ENCODE measurements at regions not wholly inside any gene's neighbourhood (a gene's known extent, or its start where the extent isn't known, plus 50 kb on each side); places are given as distances from the start of the nearest gene placed in this dataset.

DNA sequence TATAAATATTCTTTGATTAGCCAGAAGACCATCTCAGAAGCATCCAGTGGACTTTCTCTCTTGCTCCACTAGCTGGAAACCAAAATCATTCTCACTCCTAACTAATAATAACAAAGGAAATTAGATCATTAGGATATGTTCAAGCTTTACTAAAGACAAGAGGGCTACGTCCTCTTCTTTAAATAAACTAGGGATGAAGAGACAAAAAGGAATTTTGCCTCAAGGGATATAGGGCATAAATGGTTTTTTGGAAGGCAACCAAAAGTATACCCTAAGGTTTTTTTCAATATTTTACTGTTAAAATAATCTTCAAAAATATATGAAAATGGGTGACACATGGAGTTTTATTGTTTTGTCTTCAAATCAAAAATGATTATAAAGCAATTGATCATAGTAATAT is 745.8 kb downstream of the MRPL39 start:
- DNase-seq = no peak

DNA sequence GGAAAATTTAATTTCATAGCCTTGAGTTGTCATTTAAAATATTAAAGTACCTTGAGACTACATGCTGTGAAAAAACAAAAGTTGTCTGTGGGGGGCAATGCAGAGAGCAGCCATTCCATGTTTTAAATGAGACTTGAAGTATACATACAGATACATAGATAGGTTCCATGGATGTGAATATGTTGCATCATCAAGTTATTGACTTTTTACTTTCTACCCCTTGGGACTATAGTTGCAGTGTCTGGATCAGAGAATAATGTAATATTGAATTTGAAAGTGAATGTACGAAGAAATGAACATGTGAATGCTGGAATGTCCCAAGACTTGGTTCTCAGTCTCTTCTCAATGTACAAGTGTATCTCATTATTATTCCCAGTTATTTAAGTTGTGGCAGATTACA is 751.0 kb downstream of the MRPL39 start:
- DNase-seq = no peak

DNA sequence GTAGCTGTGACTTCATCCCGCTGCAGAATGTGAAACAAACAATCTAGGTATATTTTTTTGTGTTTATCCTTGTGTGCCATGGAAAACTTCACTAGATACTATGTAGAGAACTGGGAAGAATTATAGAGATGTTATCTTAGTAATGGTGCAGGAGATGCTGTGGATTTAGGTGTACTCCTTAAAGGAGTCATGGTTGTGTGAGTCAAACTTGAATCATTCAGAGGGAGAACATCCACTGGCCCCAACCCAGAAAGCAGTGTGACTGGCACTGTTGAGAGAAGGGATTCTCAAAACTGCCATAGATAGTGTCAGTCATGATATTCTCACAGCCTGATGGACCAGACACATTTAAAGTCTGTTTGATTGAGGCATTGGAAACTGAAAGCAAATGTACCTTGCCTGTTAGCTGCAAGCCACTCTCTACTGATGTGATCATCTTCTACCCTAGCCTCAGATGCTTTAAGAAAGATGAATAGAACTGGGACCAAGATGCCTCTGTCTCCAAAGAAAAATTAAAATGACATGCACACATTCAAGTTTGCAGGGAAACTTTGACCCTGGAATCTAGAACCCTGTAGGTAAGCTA is 754.6 kb downstream of the MRPL39 start:
- no peak for DNase-seq

DNA sequence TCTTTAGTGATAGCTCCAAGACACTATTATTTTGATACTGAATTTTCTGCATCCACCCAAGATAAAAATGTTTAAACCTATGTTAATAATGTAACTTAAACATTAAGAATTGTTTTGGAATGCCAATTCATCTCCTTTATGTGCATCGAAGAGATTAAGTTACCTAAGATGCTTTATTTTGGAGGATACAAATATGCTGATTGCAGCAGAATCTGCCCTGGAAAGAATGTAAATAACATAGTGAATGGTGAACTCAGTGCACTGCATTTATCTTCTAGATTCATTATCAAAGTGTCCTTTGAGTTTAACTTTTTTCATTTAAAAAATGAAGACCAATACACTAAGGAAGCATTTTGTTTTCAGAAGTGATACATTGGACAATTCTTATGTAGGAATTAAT is 757.2 kb downstream of the MRPL39 start:
- no peak for DNase-seq

DNA sequence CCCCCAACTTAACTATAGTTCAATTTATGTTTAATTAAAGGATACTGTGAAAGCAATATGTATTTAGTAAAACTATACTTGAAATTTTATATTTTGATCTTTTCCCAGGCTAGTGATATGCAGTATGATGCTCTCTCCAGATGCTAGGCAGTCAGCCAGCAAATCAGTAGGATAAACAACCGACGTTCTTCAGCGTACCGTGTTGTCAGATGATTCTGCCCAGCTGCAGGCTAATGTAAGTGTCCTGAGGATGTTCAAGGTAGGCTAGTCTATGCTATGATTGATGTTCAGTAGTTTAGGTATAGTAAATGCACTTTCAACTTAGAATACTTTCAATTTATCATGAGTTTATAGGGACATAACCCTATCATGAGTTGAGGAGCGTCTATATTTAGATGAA is 762.6 kb downstream of the MRPL39 start:
- no peak for DNase-seq

DNA sequence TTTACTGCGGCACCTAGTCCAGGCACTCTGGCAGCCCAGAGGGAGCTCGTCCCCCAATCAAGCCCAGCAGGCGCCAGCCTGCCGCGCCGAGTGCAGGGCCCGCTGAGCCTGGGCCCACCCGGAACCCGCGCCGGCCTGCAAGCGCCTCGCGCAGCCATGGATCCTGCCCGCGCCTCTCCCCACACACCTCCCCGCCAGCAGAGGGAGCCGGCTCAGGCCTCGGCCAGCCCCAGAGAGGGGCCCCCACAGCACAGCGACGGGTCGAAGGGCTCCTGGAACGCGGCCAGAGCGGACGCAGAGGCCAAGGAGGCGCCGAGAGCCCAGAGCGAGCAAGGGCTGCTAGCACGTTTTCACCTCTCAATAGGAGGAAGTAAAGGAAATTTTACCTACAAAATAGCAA is 767.0 kb downstream of the MRPL39 start:
- no peak for DNase-seq

DNA sequence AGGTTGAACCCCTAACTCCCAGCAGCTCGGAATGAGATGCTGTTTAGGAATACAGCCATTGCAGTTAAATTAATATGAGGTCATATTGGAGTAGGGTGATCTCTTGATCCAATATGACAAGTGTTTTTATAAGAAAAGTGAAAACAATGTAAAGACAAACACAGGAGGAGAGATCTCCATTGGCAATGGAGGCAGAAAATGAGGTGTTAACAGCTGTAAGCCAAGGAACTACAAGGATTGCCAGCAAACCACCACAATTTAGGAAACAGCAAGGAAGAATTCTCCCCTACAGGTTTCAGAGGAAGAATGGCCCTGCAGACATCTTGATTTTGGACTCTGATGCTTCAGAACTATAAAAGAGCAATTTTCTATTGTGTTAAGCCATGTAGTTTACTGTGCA is 774.3 kb downstream of the MRPL39 start:
- no peak for DNase-seq

DNA sequence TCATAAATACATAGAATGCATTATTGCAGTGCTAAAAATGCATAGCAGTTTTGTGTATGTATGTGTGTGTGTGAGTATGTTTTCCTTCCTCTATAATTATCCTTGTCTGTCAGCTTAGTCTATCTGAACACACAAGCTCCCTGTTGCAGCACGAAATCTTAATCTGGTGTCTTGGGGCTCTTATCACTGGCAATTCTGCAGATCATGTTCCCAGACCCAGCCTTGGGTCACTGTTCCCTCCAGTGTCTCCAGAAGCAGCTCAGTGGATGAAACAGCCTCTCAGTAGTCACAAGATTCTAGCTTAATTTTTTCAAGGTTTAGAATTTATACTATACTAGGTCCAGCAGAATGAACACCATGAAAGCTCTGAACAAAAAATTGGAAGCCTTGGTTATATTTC is 777.9 kb downstream of the MRPL39 start:
- DNase-seq = no peak

DNA sequence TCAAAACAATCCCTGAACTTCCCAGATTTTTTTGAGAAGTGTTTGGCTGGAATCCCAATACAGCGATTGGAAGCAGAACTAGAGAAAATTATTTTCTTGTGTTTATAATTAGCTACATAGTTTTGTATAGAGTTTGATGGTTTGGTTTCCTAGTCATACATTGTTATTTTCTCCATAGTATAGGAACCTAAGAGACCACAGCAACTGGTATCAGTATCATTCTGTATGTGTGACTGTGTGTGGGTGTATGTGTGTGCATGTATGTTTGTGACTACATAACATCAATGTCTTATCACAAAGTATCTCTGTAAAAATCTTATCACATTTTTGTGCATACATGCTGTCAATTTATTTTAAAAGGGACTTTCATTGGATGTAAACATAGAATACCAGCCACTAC is 780.5 kb downstream of the MRPL39 start:
- no peak for DNase-seq

DNA sequence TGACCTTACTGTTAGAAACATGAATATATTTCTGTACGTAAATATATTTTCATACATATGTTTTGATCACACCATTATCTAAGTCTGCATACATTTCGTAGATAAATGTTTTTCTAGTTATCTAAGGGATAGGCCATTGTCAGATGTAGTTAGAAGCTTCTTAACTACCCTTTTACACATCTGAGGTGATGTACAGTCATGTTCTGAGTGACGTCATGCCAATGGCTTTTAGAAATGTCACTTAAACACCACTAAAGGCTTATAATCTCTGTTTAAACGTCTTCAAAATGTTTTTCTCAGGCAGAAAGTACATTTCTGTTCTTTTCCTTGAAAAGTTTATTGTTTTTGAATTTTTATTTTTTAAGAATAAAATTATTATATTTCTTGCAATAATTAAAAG is 781.9 kb downstream of the MRPL39 start:
- DNase-seq = no peak

DNA sequence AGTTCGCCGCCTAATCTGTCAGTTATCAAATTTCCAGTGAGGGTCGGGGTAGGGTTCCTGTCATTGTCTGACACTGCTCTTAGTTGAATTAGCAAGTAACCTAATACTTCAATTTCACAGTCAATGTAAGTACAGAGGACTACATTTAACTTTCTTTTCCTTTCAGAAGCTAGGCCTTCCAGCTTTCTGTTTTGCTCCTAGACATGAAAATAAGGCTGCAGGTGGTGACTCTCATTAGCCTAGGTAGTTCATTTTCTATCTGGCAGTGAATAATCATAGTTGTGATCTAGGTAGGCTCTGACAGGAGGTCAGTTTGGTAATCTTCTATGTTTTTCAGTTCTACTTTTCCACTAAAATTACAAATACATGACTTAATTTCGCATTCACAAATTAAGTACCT is 783.1 kb downstream of the MRPL39 start:
- no peak for DNase-seq

DNA sequence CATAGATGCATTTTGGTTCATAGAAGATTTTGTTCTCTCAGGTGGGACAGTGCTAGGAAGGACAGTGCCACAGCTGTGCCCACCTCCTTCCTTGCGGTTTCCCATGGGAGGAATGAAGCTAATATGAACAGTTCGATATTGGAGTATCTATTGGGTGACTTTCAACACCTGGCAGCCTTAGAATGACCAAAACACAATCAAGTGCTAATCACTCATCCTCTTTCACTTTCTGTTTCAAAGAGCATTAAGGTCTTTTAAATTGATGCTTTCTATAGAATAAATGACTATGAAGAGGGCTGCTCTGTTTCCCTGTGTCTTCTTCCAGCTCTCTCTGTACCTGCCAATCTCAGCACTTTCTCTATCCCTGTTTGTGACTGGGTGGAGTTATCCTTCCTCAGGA is 784.0 kb downstream of the MRPL39 start:
- no peak for DNase-seq

DNA sequence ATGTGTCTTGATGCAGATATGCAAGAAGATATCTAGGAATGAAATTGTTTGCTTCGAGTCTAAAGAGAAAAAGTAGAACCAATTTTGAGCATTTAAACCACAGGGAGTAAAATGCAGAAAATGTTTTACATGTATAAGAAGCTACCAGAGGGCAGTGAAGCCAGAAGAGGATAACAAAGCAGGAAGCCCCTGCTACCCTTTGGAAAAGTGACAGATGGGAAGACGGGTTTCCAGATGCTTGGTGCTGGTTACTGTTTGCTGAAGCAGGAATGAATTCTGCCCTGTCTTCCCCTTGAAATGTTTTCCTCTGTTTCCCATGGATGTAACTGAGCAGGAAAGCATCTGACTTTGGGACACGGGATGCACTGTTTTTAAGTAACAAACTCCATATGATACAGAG is 822.2 kb downstream of the MRPL39 start:
- DNase-seq = no peak

DNA sequence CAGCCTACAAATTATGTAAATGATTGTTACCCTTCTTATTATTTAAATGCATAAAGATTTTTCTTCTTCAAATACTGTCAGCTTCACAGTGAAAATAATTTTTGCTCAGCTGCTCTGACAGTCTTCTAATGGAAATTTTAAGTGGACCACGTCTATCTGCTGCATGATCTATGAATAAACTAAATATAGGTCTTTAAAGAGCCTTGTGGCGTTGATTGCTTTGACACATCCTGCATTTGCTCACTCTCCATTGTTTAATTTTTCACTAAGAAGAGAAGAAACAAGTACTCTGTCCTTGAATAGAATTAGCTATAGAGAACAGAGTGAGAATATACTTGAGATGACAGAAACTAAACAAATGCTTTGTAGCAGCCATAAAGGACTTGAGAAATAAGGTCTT is 826.1 kb downstream of the MRPL39 start:
- no peak for DNase-seq

DNA sequence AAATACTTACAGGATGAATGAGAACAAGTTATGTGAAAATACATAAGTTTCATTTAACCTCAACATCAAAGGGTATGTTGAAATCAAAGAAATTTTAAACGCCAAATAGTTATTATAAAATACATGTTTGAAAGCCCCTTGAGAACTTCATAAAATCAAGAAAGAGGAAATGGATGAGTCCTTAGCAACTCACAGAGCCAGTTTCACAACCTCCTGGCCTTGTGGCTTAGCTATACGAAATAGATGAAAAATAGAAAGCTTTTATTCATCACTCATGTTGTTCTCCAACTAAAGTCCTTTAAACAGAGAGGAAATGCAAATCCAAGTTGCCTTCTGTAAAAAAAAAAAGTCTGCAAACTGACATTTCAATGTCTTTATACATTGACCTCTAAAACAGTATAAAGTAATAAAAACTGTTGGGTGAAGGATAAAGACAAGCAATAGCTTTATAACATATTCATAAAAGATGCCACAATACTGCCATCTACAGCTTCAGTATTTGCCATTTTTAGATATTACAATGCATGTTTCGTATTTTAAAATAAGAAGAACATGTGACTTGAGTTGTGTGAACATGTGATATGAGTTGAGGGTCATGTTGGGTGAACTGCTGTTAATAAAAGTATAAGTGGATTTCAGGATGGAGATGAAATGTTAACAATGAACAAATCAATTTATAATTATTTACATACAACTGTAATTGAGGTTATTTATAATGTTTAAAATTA is 847.8 kb downstream of the MRPL39 start:
- DNase-seq = no peak

DNA sequence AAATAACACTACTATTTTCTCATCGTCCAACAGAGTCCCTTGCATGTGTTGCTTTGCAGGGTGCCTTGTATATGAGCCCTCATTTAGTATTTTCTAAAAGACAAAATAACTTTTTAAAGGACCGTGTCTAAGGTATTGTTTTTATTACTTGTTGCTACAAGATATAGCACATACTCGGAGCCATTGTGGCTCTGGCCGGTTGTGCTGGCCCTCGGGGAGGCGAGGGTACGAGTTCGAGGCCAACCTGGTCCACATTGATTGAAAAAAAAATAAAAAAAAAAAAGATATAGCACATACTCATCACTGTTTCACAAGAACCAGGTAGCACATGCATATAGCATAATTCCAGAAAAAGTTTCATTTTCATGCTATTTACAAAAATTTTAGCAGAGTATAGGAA is 869.2 kb downstream of the MRPL39 start:
- DNase-seq = no peak

DNA sequence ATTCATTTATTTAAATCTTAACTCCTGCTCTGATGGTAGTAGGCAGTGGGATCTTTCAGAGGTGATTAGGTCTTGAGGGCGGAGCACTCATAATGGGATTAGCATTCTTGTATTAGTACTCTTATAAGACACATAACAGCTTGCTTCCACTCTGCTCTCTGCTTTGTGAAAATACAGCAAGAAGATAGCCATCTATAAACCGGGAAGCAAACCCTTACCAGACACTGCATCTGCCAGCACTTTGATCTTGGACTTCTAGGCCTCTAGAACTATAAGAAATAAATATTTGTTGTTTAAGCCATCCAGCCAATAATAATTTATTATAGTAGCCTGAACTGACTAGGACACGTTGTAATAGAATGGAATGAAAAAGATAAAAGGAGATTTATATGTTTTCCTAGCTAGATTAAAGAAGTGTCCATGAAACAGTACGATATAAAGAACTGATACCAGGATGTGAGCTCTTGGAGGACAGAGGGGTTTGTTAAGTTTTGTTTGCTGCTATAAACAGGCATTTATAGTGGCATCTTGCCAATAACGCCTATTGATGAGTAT is 869.9 kb downstream of the MRPL39 start:
- DNase-seq = no peak

DNA sequence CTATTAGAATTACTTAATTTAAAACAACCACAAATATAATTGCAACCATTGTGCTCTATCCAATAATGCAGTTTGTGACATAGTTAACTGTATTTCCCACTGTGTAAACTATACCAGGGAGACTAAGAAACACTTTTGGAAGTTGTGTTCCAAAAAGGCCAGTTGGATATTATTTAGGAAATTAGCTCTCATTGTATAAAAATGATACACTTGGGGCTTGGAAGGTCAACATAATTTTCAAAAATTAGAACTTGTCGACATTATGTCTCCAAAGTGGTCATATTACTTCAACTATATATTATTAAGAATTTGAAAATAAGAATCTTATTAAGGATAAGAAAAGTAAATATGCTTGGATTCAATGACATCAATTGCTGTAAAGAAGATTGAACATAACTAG is 876.6 kb downstream of the MRPL39 start:
- no peak for DNase-seq

DNA sequence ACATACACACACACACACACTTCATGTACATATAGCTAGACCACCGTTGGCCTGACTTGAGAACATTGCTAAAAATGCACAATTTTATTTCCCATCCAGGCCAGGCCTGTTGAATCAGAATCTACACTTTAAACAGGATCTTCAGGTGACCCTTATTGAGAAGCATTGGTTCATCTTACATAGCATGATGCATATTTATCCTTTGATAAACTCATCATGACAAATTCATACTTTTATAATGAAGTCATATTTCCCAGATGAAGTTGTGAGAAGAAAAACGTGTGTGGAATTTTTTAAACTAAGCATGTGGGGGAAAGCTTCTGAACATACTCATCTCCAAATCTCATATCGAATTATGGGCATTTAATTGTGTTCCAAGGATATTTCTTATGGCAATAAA is 877.7 kb downstream of the MRPL39 start:
- no peak for DNase-seq

DNA sequence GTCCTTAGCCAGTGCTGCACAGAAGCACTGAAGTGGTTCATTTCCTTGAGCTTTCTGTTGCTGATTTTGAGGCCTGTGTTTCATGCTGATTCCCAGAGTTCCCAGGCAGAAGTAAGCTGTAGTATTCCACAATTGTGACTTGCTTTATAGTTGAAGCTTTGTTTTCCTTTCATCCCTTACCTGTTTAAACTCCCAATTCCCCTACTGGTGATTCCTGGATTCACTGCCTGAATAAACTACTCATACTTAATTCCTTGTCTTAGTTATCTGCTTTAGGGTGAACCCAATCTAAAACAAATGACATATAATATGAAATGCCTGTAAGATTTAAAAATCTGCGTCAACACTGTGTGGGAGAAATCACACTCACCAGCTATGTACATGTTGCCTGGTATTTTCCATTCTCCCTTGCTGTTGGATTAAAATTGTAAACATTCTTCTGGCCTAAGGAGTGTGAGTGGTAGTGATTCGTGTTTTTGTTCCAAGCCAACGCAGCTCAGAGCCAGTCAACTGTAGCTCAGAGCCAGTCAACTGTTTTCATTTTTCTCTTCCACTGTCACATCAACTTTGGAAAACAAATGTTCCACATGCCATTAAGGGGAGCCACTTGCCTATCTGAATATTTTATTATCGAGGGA is 879.4 kb downstream of the MRPL39 start:
- no peak for DNase-seq

DNA sequence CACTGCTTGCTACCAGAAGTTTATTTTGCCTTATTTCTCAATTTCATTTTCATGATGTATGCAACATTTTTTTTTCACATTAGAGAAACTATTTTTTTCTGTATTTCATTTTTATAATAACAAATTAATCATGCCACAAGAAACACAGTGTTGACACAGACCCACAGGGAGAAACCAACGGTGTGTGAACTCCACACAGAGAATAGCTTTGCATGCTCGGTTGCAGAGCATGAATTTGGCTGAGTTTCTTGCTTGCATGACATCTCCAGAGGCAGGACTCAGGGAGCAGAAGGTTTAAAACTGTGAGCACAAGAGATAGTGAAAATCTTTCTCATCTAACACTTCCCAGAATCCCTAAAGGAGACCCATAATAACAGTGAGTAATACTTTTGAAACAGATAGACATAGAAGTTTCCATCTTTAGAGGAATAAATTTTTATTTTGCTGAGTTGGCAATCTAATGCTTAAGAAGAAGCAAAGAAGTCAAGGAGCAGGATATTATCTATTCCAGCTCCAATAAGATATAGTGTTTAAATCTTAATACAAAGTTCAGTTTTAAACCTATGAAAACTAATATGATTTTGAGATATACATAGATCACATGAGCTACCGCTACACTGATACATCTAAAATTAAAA is 890.9 kb downstream of the MRPL39 start:
- DNase-seq = no peak

DNA sequence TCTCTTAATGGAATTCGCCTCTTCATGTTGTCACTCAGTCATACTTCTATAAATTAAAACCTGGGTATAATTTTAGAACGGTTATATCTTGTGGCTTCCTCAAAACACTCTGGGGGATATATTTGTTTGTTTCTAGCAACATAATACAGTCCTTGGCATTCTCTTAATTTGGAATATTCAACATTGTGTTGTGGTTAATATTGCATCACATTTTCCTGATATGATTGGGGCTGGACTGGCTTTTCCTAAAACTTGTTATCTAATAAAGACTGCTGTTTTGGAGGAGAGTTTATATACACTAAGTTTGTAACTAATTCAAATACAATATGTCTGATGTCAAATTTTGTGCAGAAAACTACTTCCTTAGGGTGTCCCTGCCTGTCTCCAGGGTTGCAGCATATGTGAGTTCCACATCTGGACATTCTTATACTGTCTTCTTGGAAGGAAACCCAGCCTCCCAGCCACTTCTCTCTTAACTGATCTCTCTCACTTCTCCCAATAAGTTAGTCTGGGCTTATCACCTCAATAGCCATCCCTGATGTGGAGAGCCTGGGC is 892.6 kb downstream of the MRPL39 start:
- no peak for DNase-seq

DNA sequence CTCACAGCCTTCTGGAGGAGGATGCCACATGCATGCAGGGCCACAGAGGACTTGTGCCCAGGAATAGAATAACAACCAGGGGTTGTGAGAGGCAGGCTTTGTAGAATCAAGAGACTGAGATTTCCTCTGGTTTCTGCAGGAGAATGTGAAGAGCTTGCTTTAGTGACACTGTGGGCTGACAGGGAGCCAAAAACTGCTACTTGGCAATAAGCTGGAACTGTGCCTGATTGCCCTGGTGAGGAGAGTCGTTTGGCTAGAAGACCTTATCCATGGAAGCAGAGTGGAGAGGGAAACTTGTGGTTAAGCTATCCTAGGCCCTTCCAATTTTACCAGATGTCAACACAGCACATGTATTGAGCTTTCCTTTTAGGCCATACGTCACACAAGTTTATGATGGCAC is 902.1 kb downstream of the MRPL39 start:
- DNase-seq = no peak

DNA sequence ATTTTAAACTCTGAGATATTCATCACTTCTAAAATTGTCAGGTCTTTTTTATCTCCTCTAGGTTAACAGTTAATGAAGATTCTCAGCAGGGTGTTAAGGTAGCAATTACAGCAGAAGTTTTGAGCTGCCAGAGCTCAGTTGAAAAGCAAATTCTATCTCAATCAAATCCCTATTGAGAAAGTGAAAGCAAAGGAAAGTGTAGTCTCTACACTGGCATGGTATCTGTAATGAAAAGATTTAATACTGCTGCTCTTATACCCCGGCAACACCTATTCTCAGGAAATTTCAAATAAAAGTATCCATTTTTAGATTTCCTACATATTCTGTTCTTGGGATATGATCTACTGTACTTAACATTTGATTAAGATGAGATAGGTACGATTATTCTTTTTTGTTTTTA is 913.5 kb downstream of the MRPL39 start:
- no peak for DNase-seq
